Spleen (tissue), 11 donors: ENCODE measurements at regions not wholly inside any gene's neighbourhood (a gene's known extent, or its start where the extent isn't known, plus 50 kb on each side); places are given as distances from the start of the nearest gene placed in this dataset.

ENCODE experiments used
- DNase-seq: peaks from one replicate; pipeline ENCODE4 v3.0.0-alpha.2; 2020
- H3K27ac ChIP-seq, 8 donors: fragments of 200-600 bp; sonication (generic) in 7 of 8; 1 replicate in 4 of 8; 2 replicates in 4 of 8; pipeline versions ENCODE4 v1.5.0 to v1.8.0; 2016 to 2021; ENCODE audit warnings: inconsistent platforms in 4 of 8, mild to moderate bottlenecking in 4 of 8, moderate library complexity in 1 of 8
- H3K27me3 ChIP-seq, 7 donors: fragments of 200-600 bp; sonication (generic) in 6 of 7; replicated peaks in 1 of 7; 1 replicate in 4 of 7; 2 replicates in 3 of 7; pipeline versions ENCODE4 v1.5.0 to v1.8.0; 2016 to 2021; ENCODE audit warnings: inconsistent platforms in 3 of 7, mild to moderate bottlenecking in 1 of 7
- H3K36me3 ChIP-seq, 6 donors: fragments of 200-600 bp; sonication (generic) in 5 of 6; 1 replicate in 4 of 6; 2 replicates in 2 of 6; pipeline versions ENCODE4 v1.5.0 to v1.8.0; 2016 to 2021; ENCODE audit warnings: inconsistent platforms in 2 of 6
- H3K4me1 ChIP-seq, 6 donors: fragments of 200-600 bp; sonication (generic) in 5 of 6; 1 replicate in 3 of 6; 2 replicates in 3 of 6; pipeline versions ENCODE4 v1.5.0 to v1.8.0; 2016 to 2021; ENCODE audit warnings: inconsistent platforms in 3 of 6
- H3K4me3 ChIP-seq, 8 donors: fragments of 200-600 bp; sonication (generic) in 7 of 8; 1 replicate in 4 of 8; 2 replicates in 4 of 8; pipeline versions ENCODE4 v1.5.0 to v1.8.0; 2016 to 2021; ENCODE audit warnings: inconsistent platforms in 4 of 8, mild to moderate bottlenecking in 4 of 8, moderate library complexity in 2 of 8
- H3K9me3 ChIP-seq, 8 donors: fragments of 200-600 bp; sonication (generic) in 7 of 8; 1 replicate in 4 of 8; 2 replicates in 4 of 8; pipeline versions ENCODE4 v1.5.0 to v1.8.0; 2016 to 2021; ENCODE audit warnings: inconsistent platforms in 4 of 8
- POLR2A ChIP-seq, 3 donors: fragments of 450-650 bp; IDR thresholded peaks; one replicate each; pipeline ENCODE4 v1.5.1; 2017; ENCODE audit warnings: antibody characterized with exemption in 3 of 3, mild to moderate bottlenecking in 1 of 3
- POLR2AphosphoS5 ChIP-seq, 3 donors: sonication (generic); formaldehyde crosslinking; IDR thresholded peaks; one replicate each; pipeline ENCODE4 v1.5.1; 2017; ENCODE audit warnings: antibody characterized with exemption in 3 of 3
- WGBS, 5 donors: extraction: QIAGEN DNeasy Blood & Tissue Kit in 3 of 5; methylation state at CpG; one replicate each; pipeline versions ENCODE4 v1.1.5 to v1.1.7; 2013 to 2018; 5-methylcytosine and 5-hydroxymethylcytosine counted together
- intact Hi-C: fragments of 100-400 bp; cut with DNase I; formaldehyde crosslinking; loops from one replicate; pipeline ENCODE4 v1.15.0; 2023; ENCODE audit warnings: low total_unique reads
- TF ChIP-seq, protein P1 (sequence below), 11 experiments: fragments of 200-600 bp in 7 of 11; fragments of 450-650 bp in 4 of 11; sonication (generic) in 4 of 11; IDR thresholded peaks in 8 of 11; conservative IDR thresholded peaks in 3 of 11; 1 replicate in 7 of 11; 2 replicates in 4 of 11; pipeline versions ENCODE4 v1.4.0 to v1.8.0; 2016 to 2021; ENCODE audit warnings: antibody characterized with exemption in 11 of 11, inconsistent platforms in 4 of 11, mild to moderate bottlenecking in 1 of 11
- donor health status: healthy with polysubstance abuse.
- donor health status: DM: no; HTN: no; CAD: no; lungs with moderate emphysema.
- donor health status: DM: no; HTN: no; CAD: no.
- donor health status: Bipolar disorder and iron deficiency.
- donor health status: healthy.
- donor health status: DM: no; HTN: no; CAD: no.
- donor health status: DM: yes; HTN: yes; CAD: no.

DNA sequence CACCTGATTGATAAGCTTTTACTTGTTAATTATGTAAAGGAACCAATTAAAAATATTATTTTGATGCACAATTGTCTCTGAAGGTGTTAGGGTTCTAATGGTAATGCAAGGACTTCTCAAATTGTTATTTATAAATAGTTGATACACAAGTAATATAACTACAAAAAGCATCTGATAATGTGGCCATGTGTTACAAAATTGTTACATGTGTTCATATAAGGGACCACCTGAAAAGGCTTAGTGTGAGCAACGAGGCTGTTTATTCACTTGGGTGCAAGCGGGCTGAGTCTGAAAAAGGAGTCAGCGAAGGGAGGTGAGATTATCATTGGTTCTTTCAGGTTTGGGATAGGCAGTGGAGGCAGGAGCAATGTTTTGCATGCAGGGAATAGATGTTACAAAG, 421.9 kb upstream of the CADM2 start:
- 76 to 96% (median 84%) methylated on average over 3 of the region's 3 CpGs for WGBS, 5 donors
- no peak for DNase-seq
- Histone ChIP-seq H3K4me1 (no peaks in the 10 kb centered on the region), H3K27me3 (no peaks in the 10 kb centered on the region), H3K4me3 (no peak overlapping the region), H3K27ac (no peak overlapping the region), H3K36me3 (no peaks in the 10 kb centered on the region), H3K9me3 (peaks cover 4 to 27% (median 24%) of the 10 kb centered on the region in 8 donors)
- intact Hi-C loops = no loop called here
- TF ChIP-seq POLR2AphosphoS5 (IDR thresholded peaks at IDR 0.05) (no peak), POLR2A (IDR thresholded peaks at IDR 0.05) (no peak)
- TF ChIP-seq, protein P1, sequence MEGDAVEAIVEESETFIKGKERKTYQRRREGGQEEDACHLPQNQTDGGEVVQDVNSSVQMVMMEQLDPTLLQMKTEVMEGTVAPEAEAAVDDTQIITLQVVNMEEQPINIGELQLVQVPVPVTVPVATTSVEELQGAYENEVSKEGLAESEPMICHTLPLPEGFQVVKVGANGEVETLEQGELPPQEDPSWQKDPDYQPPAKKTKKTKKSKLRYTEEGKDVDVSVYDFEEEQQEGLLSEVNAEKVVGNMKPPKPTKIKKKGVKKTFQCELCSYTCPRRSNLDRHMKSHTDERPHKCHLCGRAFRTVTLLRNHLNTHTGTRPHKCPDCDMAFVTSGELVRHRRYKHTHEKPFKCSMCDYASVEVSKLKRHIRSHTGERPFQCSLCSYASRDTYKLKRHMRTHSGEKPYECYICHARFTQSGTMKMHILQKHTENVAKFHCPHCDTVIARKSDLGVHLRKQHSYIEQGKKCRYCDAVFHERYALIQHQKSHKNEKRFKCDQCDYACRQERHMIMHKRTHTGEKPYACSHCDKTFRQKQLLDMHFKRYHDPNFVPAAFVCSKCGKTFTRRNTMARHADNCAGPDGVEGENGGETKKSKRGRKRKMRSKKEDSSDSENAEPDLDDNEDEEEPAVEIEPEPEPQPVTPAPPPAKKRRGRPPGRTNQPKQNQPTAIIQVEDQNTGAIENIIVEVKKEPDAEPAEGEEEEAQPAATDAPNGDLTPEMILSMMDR (IDR thresholded peaks at IDR 0.05 in 8 of 11, conservative IDR thresholded peaks at IDR 0.05 in 3 of 11) = no peak

- no peaks in the 10 kb centered on the region for H3K36me3 ChIP-seq
- no peaks in the 10 kb centered on the region for H3K27me3 ChIP-seq
- intact Hi-C loops = no loop called here
- DNase-seq = no peak
- peaks cover 4 to 27% (median 24%) of the 10 kb centered on the region in 8 donors for H3K9me3 ChIP-seq
- H3K27ac ChIP-seq = no peak overlapping the region
- no peak for TF ChIP-seq POLR2A (IDR thresholded peaks at IDR 0.05)
- TF ChIP-seq, protein P1 (IDR thresholded peaks at IDR 0.05 in 8 of 11, conservative IDR thresholded peaks at IDR 0.05 in 3 of 11) = no peak
- TF ChIP-seq POLR2AphosphoS5 (IDR thresholded peaks at IDR 0.05) = no peak
- no peak overlapping the region for H3K4me3 ChIP-seq
- H3K4me1 ChIP-seq = no peaks in the 10 kb centered on the region
These were observed 420.2 kb upstream of the CADM2 start for GRCh38 chr3:84538597-84538996.

GRCh38 chr3:84547207-84547606, 411.6 kb upstream of the CADM2 start:
- no peak overlapping the region for H3K27ac ChIP-seq
- 77 to 85% (median 82%) methylated on average over 3 of the region's 3 CpGs for WGBS, 5 donors
- H3K27me3 ChIP-seq = no peaks in the 10 kb centered on the region
- intact Hi-C loops = loop anchor here (5.0 kb wide), 1 partner anchor 1025 kb away; no protein-coding TSS in a partner anchor
- H3K4me3 ChIP-seq = no peak overlapping the region
- H3K9me3 ChIP-seq = no peaks in the 10 kb centered on the region
- H3K4me1 ChIP-seq = no peaks in the 10 kb centered on the region
- TF ChIP-seq, protein P1 (IDR thresholded peaks at IDR 0.05 in 8 of 11, conservative IDR thresholded peaks at IDR 0.05 in 3 of 11) = no peak
- TF ChIP-seq POLR2AphosphoS5 (IDR thresholded peaks at IDR 0.05) = no peak
- TF ChIP-seq POLR2A (IDR thresholded peaks at IDR 0.05) = no peak
- no peak for DNase-seq
- no peaks in the 10 kb centered on the region for H3K36me3 ChIP-seq

- no peak overlapping the region for H3K27ac ChIP-seq
- no peaks in the 10 kb centered on the region for H3K4me1 ChIP-seq
- no peaks in the 10 kb centered on the region for H3K9me3 ChIP-seq
- DNase-seq = no peak
- TF ChIP-seq, protein P1 (IDR thresholded peaks at IDR 0.05 in 8 of 11, conservative IDR thresholded peaks at IDR 0.05 in 3 of 11) = peak in 10 of 11 experiments; percentile 19 to 61 (median 40)
- TF ChIP-seq POLR2A (IDR thresholded peaks at IDR 0.05) = no peak
- no peak for TF ChIP-seq POLR2AphosphoS5 (IDR thresholded peaks at IDR 0.05)
- H3K36me3 ChIP-seq = no peaks in the 10 kb centered on the region
- intact Hi-C loops = loop anchor here (5.0 kb wide), 1 partner anchor 1024 kb away; no protein-coding TSS in a partner anchor
- H3K27me3 ChIP-seq = no peaks in the 10 kb centered on the region
- WGBS, 5 donors = 54 to 69% (median 60%) methylated on average over 19 to 23 of the region's 23 CpGs
- H3K4me3 ChIP-seq = no peak overlapping the region
These were observed 410.5 kb upstream of the CADM2 start for GRCh38 chr3:84547971-84548970.
